ENCODE measurements at regions not wholly inside any gene's neighbourhood (a gene's known extent, or its start where the extent isn't known, plus 50 kb on each side); places are given as distances from the start of the nearest gene placed in this dataset.

DNA sequence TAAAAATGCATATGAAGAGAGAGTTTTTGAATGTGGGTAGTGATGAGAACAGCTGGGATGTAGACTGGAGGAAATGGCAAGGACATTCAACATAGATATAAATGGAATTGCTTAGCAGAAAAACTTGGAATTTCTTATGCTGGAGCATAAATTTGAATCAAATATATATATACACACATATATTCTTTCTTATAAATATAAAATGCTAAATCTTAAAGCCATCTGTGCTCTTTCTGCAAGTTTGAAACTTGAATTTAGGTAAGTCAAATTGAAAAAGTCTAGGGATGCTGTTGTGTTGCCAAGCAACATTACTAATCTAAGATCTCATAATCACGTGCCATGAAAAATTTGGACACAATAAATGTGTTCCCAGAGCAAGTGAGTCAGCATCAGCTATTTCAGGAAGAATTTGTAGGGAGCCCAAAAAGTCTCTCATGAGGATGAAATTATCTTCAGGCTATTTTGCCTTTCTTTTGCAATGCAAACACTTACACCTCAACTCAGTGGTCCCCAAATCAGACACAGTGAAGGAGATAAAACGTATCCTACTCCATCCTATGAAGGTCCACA is 58.4 kb upstream of the ALDH1A1 start:
- DNase-seq, result no peak

DNA sequence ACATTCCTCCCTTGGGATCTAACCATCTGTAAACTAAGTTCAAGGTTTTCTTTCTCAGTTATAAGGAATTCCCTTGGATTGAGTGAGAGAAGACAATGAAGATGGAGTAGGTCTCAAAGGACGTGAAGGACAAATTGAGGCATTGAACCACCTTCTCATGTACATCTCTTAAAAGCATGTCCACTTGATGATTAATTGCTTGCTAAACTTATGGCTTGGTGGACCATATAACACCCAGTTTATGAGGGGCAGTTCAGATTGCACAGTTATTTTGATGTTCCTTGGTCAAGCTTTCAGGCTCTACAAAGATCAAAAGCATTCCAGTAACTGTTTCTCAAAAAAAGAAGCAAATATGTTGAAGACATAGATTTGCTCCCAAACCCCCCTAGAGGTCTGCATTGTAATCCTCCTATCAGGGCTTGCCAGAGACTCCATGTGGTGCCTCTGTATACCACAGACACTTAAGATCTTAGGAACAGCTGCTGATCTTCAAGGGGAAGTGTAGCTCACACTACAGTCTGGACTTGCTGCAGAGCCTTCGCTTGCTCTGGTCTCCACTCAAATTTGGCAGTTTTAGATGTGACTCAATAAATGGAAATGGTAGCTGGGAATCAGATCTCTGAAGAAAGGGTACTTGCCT is 56.9 kb upstream of the ALDH1A1 start:
- DNase-seq, result peak; percentile 43

DNA sequence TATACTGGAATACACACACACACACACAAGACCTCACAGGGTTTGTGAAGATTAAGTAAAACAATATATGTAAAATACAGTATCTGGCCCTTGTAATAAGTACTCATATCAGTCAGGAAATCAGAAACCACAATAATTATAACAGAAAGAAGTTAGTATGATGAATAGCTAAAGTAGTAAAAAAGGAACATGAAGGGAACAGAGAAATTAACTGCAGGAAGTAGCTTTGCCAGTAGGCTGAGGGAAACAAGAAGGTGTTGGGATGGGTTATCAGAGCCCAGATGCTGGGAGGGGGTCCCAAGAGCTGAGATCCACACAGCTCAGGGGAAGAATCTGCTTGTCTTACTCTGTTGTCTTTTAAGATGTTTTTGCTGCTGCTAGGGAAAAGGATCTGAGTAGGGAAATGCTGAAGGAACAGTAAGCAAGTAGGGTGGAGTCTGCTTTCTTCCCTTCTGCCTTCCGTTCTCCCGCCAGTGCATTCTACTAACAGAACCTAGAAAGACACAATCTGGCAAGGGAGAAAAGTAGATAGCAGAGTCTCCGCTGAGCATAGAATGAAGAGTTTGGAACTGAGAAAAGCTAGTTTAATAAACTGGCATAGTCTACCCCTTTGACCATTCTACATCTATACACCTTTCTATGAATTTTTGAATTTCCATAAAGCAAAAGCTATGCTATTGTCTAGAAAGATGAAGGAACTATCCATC is 55.3 kb upstream of the ALDH1A1 start:
- DNase-seq, result no peak

- DNase-seq, result no peak
These were observed 54.1 kb upstream of the ALDH1A1 start for GRCh38 chr9:73006986-73007385.

Measured in NCI-H82 (cell line).